ENCODE measurements at regions not wholly inside any gene's neighbourhood (a gene's known extent, or its start where the extent isn't known, plus 50 kb on each side); places are given as distances from the start of the nearest gene placed in this dataset.

DNA sequence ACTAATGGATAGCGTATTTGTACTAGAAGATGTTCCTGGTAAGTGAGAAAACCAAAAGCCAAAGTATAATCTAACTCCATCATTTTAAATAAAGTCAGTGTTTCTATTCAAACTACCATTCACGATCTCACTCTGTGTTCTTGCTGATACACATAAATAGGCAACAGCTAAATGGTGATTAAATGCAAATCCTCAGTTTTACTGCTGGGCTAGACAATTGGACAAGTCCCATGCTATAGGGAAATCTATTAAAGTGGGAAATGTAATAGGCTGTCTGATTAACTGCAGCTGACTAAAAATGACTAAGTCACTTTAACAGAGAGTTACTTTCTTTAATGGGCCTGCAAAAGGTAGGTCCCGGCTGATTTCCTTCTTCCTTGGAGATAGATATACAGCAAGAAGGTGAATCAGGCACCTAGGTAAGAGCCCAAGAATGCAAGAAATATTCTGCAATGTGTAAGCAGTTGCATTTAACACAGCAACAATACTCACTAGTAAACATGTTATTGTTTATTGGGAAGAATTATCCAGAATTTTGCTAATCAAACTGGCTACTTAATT lies 298.4 kb downstream of the SLITRK6 start:
- no peak for DNase-seq
- no peak overlapping the region for H3K27ac ChIP-seq
- ATAC-seq = no peak
- H3K4me3 ChIP-seq = no peak overlapping the region
- H3K36me3 ChIP-seq = no peaks in the 10 kb centered on the region
- TF ChIP-seq, protein P1, sequence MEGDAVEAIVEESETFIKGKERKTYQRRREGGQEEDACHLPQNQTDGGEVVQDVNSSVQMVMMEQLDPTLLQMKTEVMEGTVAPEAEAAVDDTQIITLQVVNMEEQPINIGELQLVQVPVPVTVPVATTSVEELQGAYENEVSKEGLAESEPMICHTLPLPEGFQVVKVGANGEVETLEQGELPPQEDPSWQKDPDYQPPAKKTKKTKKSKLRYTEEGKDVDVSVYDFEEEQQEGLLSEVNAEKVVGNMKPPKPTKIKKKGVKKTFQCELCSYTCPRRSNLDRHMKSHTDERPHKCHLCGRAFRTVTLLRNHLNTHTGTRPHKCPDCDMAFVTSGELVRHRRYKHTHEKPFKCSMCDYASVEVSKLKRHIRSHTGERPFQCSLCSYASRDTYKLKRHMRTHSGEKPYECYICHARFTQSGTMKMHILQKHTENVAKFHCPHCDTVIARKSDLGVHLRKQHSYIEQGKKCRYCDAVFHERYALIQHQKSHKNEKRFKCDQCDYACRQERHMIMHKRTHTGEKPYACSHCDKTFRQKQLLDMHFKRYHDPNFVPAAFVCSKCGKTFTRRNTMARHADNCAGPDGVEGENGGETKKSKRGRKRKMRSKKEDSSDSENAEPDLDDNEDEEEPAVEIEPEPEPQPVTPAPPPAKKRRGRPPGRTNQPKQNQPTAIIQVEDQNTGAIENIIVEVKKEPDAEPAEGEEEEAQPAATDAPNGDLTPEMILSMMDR (IDR thresholded peaks at IDR 0.05) = no peak
- peaks cover 0 to 3% (median 0%) of the 10 kb centered on the region in 11 donors for H3K9me3 ChIP-seq
- no peaks in the 10 kb centered on the region for H3K4me1 ChIP-seq
- H3K27me3 ChIP-seq = no peaks in the 10 kb centered on the region
- 70 to 88% methylated on average over 3 of the region's 3 CpGs for WGBS, 2 donors
- intact Hi-C loops (cut with DNase I) = no loop called here

DNA sequence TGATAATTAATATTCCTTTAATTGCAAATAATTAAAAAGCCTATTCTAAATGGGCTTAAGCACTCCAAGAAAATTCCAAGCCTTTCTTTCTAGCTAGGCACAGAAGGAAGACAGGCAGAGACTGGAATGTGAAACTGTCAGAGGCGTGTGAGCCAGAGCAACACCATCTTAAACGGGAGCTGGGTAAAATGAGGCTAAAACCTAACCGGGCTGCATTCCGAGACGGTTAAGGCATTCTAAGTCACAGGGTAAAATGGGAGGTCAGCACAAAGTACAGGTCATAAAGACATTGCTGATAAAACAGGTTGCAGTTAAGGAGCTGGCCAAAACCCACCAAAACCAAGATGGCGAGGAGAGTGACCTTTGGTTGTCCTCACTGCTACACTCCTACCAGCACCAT lies 300.4 kb downstream of the SLITRK6 start:
- H3K9me3 ChIP-seq = peaks cover 0 to 14% (median 0%) of the 10 kb centered on the region in 11 donors
- WGBS, 2 donors = 89 to 92% methylated on average over 6 of the region's 6 CpGs
- H3K36me3 ChIP-seq = no peaks in the 10 kb centered on the region
- H3K4me1 ChIP-seq = no peaks in the 10 kb centered on the region
- H3K4me3 ChIP-seq = no peak overlapping the region
- H3K27ac ChIP-seq = no peak overlapping the region
- H3K27me3 ChIP-seq = no peaks in the 10 kb centered on the region
- intact Hi-C loops (cut with DNase I) = no loop called here
- DNase-seq (no peak), ATAC-seq (no peak)
- TF ChIP-seq, protein P1 (IDR thresholded peaks at IDR 0.05) = no peak

DNA sequence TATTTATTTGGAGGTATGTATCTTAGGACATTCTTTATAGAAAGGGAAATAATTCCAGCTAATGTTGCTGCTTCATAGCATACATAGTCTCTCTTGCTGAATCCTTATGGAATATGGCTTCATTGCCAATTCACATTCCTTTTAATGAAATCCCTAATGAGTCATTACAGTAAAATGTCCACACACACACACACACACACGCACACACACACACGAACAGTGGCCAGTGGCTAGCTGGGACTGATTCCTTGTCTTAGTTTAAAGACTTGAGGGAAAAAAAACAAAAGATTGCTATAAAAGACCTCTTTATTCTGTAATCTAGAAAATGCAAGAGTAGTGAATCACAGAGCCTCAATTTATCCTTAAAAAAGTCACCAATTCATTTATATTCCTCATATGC lies 301.6 kb downstream of the SLITRK6 start:
- intact Hi-C loops (cut with DNase I) = no loop called here
- ATAC-seq (no peak), DNase-seq (no peak)
- no peaks in the 10 kb centered on the region for H3K27me3 ChIP-seq
- H3K36me3 ChIP-seq = no peaks in the 10 kb centered on the region
- H3K4me1 ChIP-seq = no peaks in the 10 kb centered on the region
- no peak overlapping the region for H3K4me3 ChIP-seq
- peaks cover 0 to 17% (median 0%) of the 10 kb centered on the region in 11 donors for H3K9me3 ChIP-seq
- TF ChIP-seq, protein P1 (IDR thresholded peaks at IDR 0.05) = no peak
- H3K27ac ChIP-seq = no peak overlapping the region
- WGBS, 2 donors = 55 to 57% methylated on average over 2 of the region's 2 CpGs

DNA sequence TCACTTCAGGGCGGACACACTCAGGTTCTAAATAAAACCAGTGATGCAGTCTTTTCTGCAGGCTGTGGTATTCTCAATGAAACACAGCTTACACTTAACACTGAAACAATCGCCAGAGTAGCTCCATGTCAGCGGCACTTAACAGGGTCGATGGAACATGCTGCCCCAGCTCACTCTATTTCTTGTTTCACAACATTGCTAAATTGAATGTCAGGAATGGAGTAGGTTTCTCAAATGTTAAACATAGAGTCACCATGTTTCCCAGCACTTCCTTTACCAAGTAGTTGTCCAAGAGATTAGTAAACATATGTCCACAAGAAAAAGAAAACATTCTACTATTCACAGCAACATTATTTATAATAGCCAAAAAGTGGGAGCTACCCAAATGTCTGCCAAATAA lies 306.9 kb downstream of the SLITRK6 start:
- Histone ChIP-seq H3K36me3 (no peaks in the 10 kb centered on the region), H3K4me1 (no peaks in the 10 kb centered on the region), H3K9me3 (peaks cover 0 to 20% (median 0%) of the 10 kb centered on the region in 11 donors), H3K4me3 (no peak overlapping the region), H3K27me3 (no peaks in the 10 kb centered on the region), H3K27ac (no peak overlapping the region)
- DNase-seq (no peak), ATAC-seq (no peak)
- intact Hi-C loops (cut with DNase I) = no loop called here
- WGBS, 2 donors = 49 to 57% methylated on average over 4 of the region's 4 CpGs
- TF ChIP-seq, protein P1 (IDR thresholded peaks at IDR 0.05) = no peak
